ENCODE measurements at regions not wholly inside any gene's neighbourhood (a gene's known extent, or its start where the extent isn't known, plus 50 kb on each side); places are given as distances from the start of the nearest gene placed in this dataset.

DNA sequence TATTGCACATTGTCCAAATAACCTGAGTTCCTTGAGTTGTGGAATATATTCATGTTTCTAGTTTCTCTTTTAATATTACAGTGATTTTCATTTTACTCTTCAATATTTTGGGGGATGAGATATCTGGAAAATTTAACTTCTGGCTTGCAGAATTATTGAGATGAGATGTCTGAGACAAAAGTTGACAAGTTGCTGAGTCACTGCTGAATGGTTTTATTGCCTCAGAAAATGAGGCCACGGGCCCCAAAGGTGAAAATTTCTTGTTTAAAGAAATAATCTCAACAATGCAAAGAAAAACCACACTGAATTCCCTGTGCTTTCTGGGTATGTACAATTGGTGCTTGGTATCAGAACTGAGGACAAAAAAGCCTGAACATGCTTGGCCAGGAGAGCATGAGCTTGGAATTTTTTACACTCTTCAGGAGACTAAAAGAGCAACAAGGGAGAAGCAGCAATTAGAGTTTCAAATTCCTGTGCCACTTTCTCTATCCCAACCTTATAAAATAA is 129.2 kb upstream of the TOM1L1 start:
- Histone ChIP-seq H3K9me3 (no peaks in the 10 kb centered on the region), H3K27ac (no peak overlapping the region), H3K36me3 (no peaks in the 10 kb centered on the region), H3K4me3 (no peak overlapping the region), H3K4me1 (no peaks in the 10 kb centered on the region), H3K27me3 (no peaks in the 10 kb centered on the region)
- TF ChIP-seq, protein P1, sequence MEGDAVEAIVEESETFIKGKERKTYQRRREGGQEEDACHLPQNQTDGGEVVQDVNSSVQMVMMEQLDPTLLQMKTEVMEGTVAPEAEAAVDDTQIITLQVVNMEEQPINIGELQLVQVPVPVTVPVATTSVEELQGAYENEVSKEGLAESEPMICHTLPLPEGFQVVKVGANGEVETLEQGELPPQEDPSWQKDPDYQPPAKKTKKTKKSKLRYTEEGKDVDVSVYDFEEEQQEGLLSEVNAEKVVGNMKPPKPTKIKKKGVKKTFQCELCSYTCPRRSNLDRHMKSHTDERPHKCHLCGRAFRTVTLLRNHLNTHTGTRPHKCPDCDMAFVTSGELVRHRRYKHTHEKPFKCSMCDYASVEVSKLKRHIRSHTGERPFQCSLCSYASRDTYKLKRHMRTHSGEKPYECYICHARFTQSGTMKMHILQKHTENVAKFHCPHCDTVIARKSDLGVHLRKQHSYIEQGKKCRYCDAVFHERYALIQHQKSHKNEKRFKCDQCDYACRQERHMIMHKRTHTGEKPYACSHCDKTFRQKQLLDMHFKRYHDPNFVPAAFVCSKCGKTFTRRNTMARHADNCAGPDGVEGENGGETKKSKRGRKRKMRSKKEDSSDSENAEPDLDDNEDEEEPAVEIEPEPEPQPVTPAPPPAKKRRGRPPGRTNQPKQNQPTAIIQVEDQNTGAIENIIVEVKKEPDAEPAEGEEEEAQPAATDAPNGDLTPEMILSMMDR (IDR thresholded peaks at IDR 0.05), result no peak
- no peak for TF ChIP-seq POLR2A (IDR thresholded peaks at IDR 0.05)
- no peak for DNase-seq
- intact Hi-C loops (cut with DNase I; ENCODE audit: low total_unique reads), result no loop called here

DNA sequence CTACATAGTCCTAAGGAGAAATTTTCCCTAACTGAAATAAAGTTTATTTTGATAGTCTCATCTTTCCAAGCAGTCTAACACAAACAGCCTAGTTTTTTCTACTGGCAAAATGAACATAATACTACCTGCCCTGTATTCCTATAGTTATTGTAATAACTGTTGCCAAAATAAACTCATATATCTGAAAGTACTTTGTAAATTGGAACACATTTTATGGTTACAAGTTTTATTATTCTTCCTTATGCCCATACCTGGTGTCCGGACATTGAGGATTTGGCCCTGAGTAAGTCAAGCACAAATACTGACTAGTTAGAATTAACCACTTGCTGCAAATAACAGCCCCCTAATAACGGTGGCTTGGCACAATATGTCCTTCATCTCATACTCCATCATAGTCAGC is 120.4 kb upstream of the TOM1L1 start:
- Histone ChIP-seq H3K27me3 (no peaks in the 10 kb centered on the region), H3K36me3 (no peaks in the 10 kb centered on the region), H3K9me3 (no peaks in the 10 kb centered on the region), H3K27ac (no peak overlapping the region), H3K4me1 (no peaks in the 10 kb centered on the region), H3K4me3 (no peak overlapping the region)
- intact Hi-C loops (cut with DNase I; ENCODE audit: low total_unique reads), result no loop called here
- TF ChIP-seq POLR2A (IDR thresholded peaks at IDR 0.05), result no peak
- TF ChIP-seq, protein P1 (IDR thresholded peaks at IDR 0.05), result no peak
- DNase-seq, result no peak

DNA sequence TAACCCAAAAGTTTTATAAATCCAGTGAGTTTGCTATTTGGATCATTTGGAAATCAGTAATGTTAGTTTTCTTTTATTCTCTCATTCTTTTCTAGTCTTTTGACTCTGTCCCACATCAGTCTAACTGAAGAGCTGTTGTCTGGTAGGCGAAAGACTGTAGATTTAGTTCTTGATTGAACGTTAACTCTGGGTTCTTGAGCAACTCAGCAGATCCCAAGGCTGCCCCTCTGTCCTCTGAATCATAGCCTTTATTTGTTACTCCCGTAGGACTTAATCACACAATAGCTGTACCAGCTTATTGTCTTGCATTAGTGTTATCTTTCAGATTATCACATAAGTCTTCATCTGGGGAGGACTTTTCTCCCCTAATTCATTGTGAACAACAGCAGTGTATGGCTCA is 119.3 kb upstream of the TOM1L1 start:
- no peaks in the 10 kb centered on the region for H3K36me3 ChIP-seq
- TF ChIP-seq, protein P1 (IDR thresholded peaks at IDR 0.05), result no peak
- no peak for TF ChIP-seq POLR2A (IDR thresholded peaks at IDR 0.05)
- H3K9me3 ChIP-seq, result no peaks in the 10 kb centered on the region
- no peak overlapping the region for H3K4me3 ChIP-seq
- no peaks in the 10 kb centered on the region for H3K4me1 ChIP-seq
- no peak overlapping the region for H3K27ac ChIP-seq
- no peaks in the 10 kb centered on the region for H3K27me3 ChIP-seq
- no peak for DNase-seq
- intact Hi-C loops (cut with DNase I; ENCODE audit: low total_unique reads), result no loop called here

DNA sequence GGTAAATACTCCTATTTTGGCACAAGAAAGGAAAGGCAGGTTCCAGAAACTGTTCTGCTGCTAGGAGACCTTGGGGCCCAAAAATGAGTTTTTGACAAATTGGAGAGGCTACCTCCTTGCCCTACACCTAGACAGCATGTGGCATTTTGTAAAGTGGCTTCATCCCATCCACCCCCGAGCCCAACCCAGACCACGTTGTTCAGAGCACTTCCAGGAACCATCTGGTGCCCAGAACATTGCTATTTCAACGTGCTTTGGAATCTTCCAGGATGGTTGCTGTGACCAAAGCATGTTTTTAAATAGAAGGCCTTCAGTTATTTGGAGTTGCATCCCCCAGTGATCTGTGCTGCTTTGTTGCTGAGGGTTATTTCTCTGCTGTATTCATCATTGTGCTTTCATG is 116.3 kb upstream of the TOM1L1 start:
- Histone ChIP-seq H3K27me3 (no peaks in the 10 kb centered on the region), H3K9me3 (no peaks in the 10 kb centered on the region), H3K27ac (no peak overlapping the region), H3K36me3 (no peaks in the 10 kb centered on the region), H3K4me3 (no peak overlapping the region), H3K4me1 (no peaks in the 10 kb centered on the region)
- intact Hi-C loops (cut with DNase I; ENCODE audit: low total_unique reads), result no loop called here
- TF ChIP-seq POLR2A (IDR thresholded peaks at IDR 0.05), result no peak
- TF ChIP-seq, protein P1 (IDR thresholded peaks at IDR 0.05), result no peak
- no peak for DNase-seq

DNA sequence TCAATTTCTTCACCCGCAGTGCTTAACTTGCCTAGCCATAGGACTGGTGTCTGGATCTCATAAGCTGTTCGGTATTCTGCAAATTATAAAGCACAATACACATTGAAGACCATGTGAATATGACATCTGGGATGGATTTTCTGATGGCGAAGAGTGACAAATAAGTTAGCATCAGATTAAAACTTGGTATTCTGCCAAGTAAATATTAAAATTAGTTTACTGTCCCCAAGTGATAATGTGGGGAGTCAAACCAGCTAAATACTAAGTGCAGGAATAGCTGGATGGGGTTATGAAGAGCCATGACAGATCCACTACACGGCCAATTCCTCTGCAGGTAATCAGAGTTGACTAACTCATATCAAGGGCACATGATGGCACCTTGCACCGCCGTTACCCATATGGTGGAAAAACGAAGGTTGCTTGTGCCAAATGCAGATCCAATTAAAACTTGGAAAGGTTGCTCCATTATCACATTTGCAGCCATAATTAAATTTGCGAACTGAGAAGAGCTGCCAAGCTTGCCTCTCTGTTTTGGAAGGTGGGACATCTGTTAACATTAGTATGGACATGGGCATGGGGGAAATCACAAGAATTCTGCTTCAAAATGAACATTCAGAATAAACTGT is 114.9 kb upstream of the TOM1L1 start:
- Histone ChIP-seq H3K4me1 (no peaks in the 10 kb centered on the region), H3K36me3 (no peaks in the 10 kb centered on the region), H3K4me3 (no peak overlapping the region), H3K27me3 (no peaks in the 10 kb centered on the region), H3K27ac (no peak overlapping the region), H3K9me3 (no peaks in the 10 kb centered on the region)
- TF ChIP-seq POLR2A (IDR thresholded peaks at IDR 0.05), result no peak
- TF ChIP-seq, protein P1 (IDR thresholded peaks at IDR 0.05), result no peak
- intact Hi-C loops (cut with DNase I; ENCODE audit: low total_unique reads), result no loop called here
- DNase-seq, result no peak

Data from uterus (tissue), 3 donors.